ENCODE measurements at regions not wholly inside any gene's neighbourhood (a gene's known extent, or its start where the extent isn't known, plus 50 kb on each side); places are given as distances from the start of the nearest gene placed in this dataset.

- no peaks in the 10 kb centered on the region for H3K27me3 Mint-ChIP-seq (ENCODE audit: low read depth)
- Histone ChIP-seq H2AFZ (ENCODE audit: low read length) (no peak overlapping the region), H4K91ac (ENCODE audit: insufficient read length, low read depth, low read length) (no peak overlapping the region), H3K18ac (ENCODE audit: insufficient read length, low read depth, low read length) (no peak overlapping the region), H3K23me2 (ENCODE audit: insufficient read length, low read depth, low read length, poor library complexity, severe bottlenecking) (no peaks in the 10 kb centered on the region), H3K79me1 (ENCODE audit: insufficient read depth, low read depth, low read length, poor library complexity, severe bottlenecking) (no peaks in the 10 kb centered on the region), H3K23ac (ENCODE audit: insufficient read length, low read depth, low read length) (no peak overlapping the region), H3K9me3 (ENCODE audit: control insufficient read depth, low read depth, low read length) (no peaks in the 10 kb centered on the region), H3K4me2 (ENCODE audit: insufficient read depth, insufficient read length, low read length) (no peak overlapping the region), H4K8ac (replicated peaks; ENCODE audit: insufficient read length, low read depth, low read length) (no peak overlapping the region), H3K56ac (ENCODE audit: insufficient read length, low read depth, low read length) (no peak overlapping the region), H3K4ac (ENCODE audit: low read depth, low read length) (no peak overlapping the region), H3K4me1 (ENCODE audit: insufficient read depth, low read length) (no peaks in the 10 kb centered on the region), H3K79me2 (ENCODE audit: insufficient read depth, low read length) (no peaks in the 10 kb centered on the region), H3K14ac (ENCODE audit: insufficient read depth, low read length) (no peak overlapping the region), H3T11ph (ENCODE audit: low read length) (no peak overlapping the region), H2BK20ac (ENCODE audit: low read depth, low read length, poor library complexity, severe bottlenecking) (no peak overlapping the region), H4K5ac (ENCODE audit: insufficient read length, low read depth, low read length) (no peak overlapping the region), H2BK5ac (ENCODE audit: insufficient read length, low read length) (no peak overlapping the region), H2BK15ac (ENCODE audit: low read depth, low read length) (no peak overlapping the region), H2AK5ac (ENCODE audit: insufficient read length, low read length) (no peak overlapping the region), H3K9ac (ENCODE audit: extremely low read depth, insufficient read length, low read length) (no peak overlapping the region), H3K27me3 (ENCODE audit: insufficient read depth, low read length) (no peaks in the 10 kb centered on the region), H2BK12ac (ENCODE audit: insufficient read length, low read depth, low read length) (no peak overlapping the region), H4K20me1 (ENCODE audit: control insufficient read depth, insufficient read depth, insufficient read length) (no peaks in the 10 kb centered on the region), H2BK120ac (ENCODE audit: low read depth, low read length, poor library complexity, severe bottlenecking) (no peak overlapping the region), H3K27ac (ENCODE audit: insufficient read length, low read depth, low read length) (no peak overlapping the region)
- TF ChIP-seq CTCF (conservative IDR thresholded peaks at IDR 0.05) = no peak
- WGBS (ENCODE audit: extremely low coverage, insufficient read length, low lambda C conversion rate) = no CpG with 5 or more reads among the region's 1 CpG
- H3K4me1 Mint-ChIP-seq = peaks cover 5 to 6% of the 10 kb centered on the region in 2 experiments; a peak in 3 of 4 replicates
- H3K9me3 Mint-ChIP-seq = peaks cover 13 to 19% of the 10 kb centered on the region in 2 experiments
- no peak overlapping the region for H3K4me3 Mint-ChIP-seq
- no peak for DNase-seq
- H3K27ac Mint-ChIP-seq = no peak overlapping the region
- H3K36me3 Mint-ChIP-seq (ENCODE audit: insufficient read depth in 1 of 3, low read depth in 3 of 3) = peaks cover 2 to 13% (median 12%) of the 10 kb centered on the region in 3 experiments; a peak in 3 of 7 replicates
Observed at GRCh38 chr4:98765771-98766170, 107.4 kb upstream of the TSPAN5 start.

Data from H9 (cell line).